Endothelial cell of umbilical vein (primary cell): ENCODE measurements at regions not wholly inside any gene's neighbourhood (a gene's known extent, or its start where the extent isn't known, plus 50 kb on each side); places are given as distances from the start of the nearest gene placed in this dataset.

Experiments
- BruUV-seq: library from RNA; stranded (reverse); fragments of 400-500 nt; replicated peaks from 2 replicates; lab custom pipeline; 2021; lab: Mats Ljungman, UMichigan
- CTCF ChIA-PET: fragments of 300-600, 350-600 bp; sonication (Branson Sonifier 250); formaldehyde crosslinking; loops from one replicate; lab custom pipeline; 2021; ENCODE audit warnings: antibody characterized with exemption, inconsistent platforms; lab: Charles Lee
- POLR2A ChIA-PET: fragments of 300-600, 350-600 bp; sonication (Branson Sonifier 250); formaldehyde crosslinking; loops from one replicate; lab custom pipeline; 2021; ENCODE audit warnings: antibody characterized with exemption, inconsistent platforms; lab: Charles Lee
- DNase-seq: peaks from one replicate; pipeline ENCODE4 v3.0.0-alpha.2; 2011; ENCODE audit warnings: low read depth, low spot score
- FAIRE-seq: peaks from 2 replicates; lab custom pipeline; 2011; peaks lifted over from hg19 to GRCh38; lab: Jason Lieb, UNC
- H2AFZ ChIP-seq: 2 replicates; pipeline ENCODE4 v1.6.0; 2012; ENCODE audit warnings: low read depth, low read length, control low read depth, inconsistent platforms
- H3K27ac ChIP-seq: 2 replicates; pipeline ENCODE4 v1.5.1; 2011; ENCODE audit warnings: low read depth, mild to moderate bottlenecking, control low read depth, low read length, moderate library complexity; ENCODE audit not compliant: insufficient read depth
- H3K27me3 ChIP-seq, 2 experiments: 2 replicates each; pipeline versions ENCODE4 v1.6.0 to v1.6.1; 2011; ENCODE audit warnings: low read length in 2 of 2, mixed read lengths in 1 of 2; ENCODE audit not compliant: control insufficient read depth in 2 of 2, insufficient read depth in 2 of 2
- H3K36me3 ChIP-seq, 2 experiments: 2 replicates in 1 of 2; 3 replicates in 1 of 2; pipeline ENCODE4 v1.5.1; 2011; ENCODE audit warnings: low read length in 2 of 2, mild to moderate bottlenecking in 1 of 2, moderate library complexity in 1 of 2; ENCODE audit not compliant: control insufficient read depth in 2 of 2, insufficient read depth in 2 of 2; ENCODE audit errors: extremely low read depth in 1 of 2
- H3K4me1 ChIP-seq: 3 replicates; pipeline ENCODE4 v1.5.1; 2011; ENCODE audit warnings: mild to moderate bottlenecking, low read length; ENCODE audit not compliant: control insufficient read depth, insufficient read depth; ENCODE audit errors: extremely low read depth
- H3K4me2 ChIP-seq: 2 replicates; pipeline ENCODE4 v1.6.1; 2011; ENCODE audit warnings: low read length, control low read depth, mixed read lengths; ENCODE audit not compliant: insufficient read depth
- H3K4me3 ChIP-seq, 3 experiments: fragments of 200-600 bp in 1 of 3; sonication (generic), shearing (Covaris generic) in 1 of 3; replicated peaks in 1 of 3; 2 replicates each; pipeline ENCODE4 v1.5.1; 2011 to 2016; ENCODE audit warnings: control low read depth in 3 of 3, low read length in 3 of 3, mild to moderate bottlenecking in 2 of 3, inconsistent platforms in 1 of 3, low read depth in 1 of 3, moderate library complexity in 1 of 3; ENCODE audit not compliant: insufficient read depth in 1 of 3
- H3K79me2 ChIP-seq: 2 replicates; pipeline ENCODE4 v1.6.0; 2012; ENCODE audit warnings: low read length, inconsistent platforms; ENCODE audit not compliant: control insufficient read depth, insufficient read depth
- H3K9ac ChIP-seq: replicated peaks from 2 replicates; pipeline ENCODE3; 2011; ENCODE audit warnings: low read length, control low read depth; ENCODE audit not compliant: insufficient read depth; ENCODE audit errors: extremely low read depth
- H3K9me1 ChIP-seq: replicated peaks from 3 replicates; pipeline ENCODE4 v1.6.0; 2011; ENCODE audit warnings: mild to moderate bottlenecking, low read length; ENCODE audit not compliant: control insufficient read depth, insufficient read depth; ENCODE audit errors: extremely low read depth
- H3K9me3 ChIP-seq: replicated peaks from 2 replicates; pipeline ENCODE4 v1.5.1; 2012; ENCODE audit warnings: low read length, inconsistent platforms; ENCODE audit not compliant: control insufficient read depth, insufficient read depth
- H4K20me1 ChIP-seq: replicated peaks from 2 replicates; pipeline ENCODE3; 2011; ENCODE audit warnings: mild to moderate bottlenecking, low read length; ENCODE audit not compliant: control insufficient read depth, insufficient read depth; ENCODE audit errors: extremely low read depth
- CTCF ChIP-seq, 2 donors: IDR thresholded peaks; 1 replicate in 1 of 2; 2 replicates in 1 of 2; pipeline ENCODE4 v1.5.1; 2011; ENCODE audit warnings: low read length in 2 of 2, mild to moderate bottlenecking in 2 of 2, moderate library complexity in 2 of 2, control low read depth in 1 of 2, inconsistent platforms in 1 of 2, low read depth in 1 of 2; ENCODE audit not compliant: insufficient read depth in 1 of 2; ENCODE audit errors: extremely low read depth in 1 of 2
- EZH2 ChIP-seq: IDR thresholded peaks from 2 replicates; pipeline ENCODE4 v1.6.1; 2012; ENCODE audit warnings: borderline replicate concordance, low read depth, mild to moderate bottlenecking, moderate library complexity, low read length, inconsistent platforms; ENCODE audit not compliant: severe bottlenecking
- FOS ChIP-seq: IDR thresholded peaks from 2 replicates; pipeline ENCODE4 v1.6.1; 2011; ENCODE audit warnings: mild to moderate bottlenecking, low read length, moderate library complexity, borderline replicate concordance; ENCODE audit not compliant: insufficient read depth
- GATA2 ChIP-seq: IDR thresholded peaks from 2 replicates; pipeline ENCODE4 v1.7.0; 2011; ENCODE audit warnings: low read depth, mild to moderate bottlenecking, moderate library complexity, mixed read lengths, low read length; ENCODE audit not compliant: insufficient read length, insufficient read depth
- JUN ChIP-seq: IDR thresholded peaks from 2 replicates; pipeline ENCODE4 v1.6.1; 2011; ENCODE audit warnings: borderline replicate concordance, low read depth; ENCODE audit not compliant: insufficient read length, insufficient read depth
- MYC ChIP-seq: IDR thresholded peaks from one replicate; pipeline ENCODE4 v1.6.1; 2011; ENCODE audit warnings: mild to moderate bottlenecking, low read depth, low read length
- POLR2A ChIP-seq: IDR thresholded peaks from 2 replicates; pipeline ENCODE4 v1.6.1; 2012; ENCODE audit warnings: low read depth, mild to moderate bottlenecking, control low read depth, low read length
- POLR2AphosphoS5 ChIP-seq: IDR thresholded peaks from 2 replicates; pipeline ENCODE4 v1.6.1; 2012; ENCODE audit warnings: low read depth, mild to moderate bottlenecking, control low read depth, low read length, moderate library complexity; ENCODE audit not compliant: insufficient read depth
- dilution Hi-C: fragments of 300-500 bp; cut with MboI; formaldehyde crosslinking; loops from one replicate; pipeline ENCODE4 v1.15.0; 2019; ENCODE audit warnings: low sequenced_read_pairs; ENCODE audit not compliant: extremely low pct_ligation_motif_present
- intact Hi-C: fragments of 100-400 bp; cut with micrococcal nuclease; formaldehyde crosslinking; loops from one replicate; pipeline ENCODE4 v1.10.0; 2022
- TF ChIP-seq, protein P1 (sequence below): IDR thresholded peaks from 2 replicates; pipeline ENCODE4 v1.6.1; 2011; ENCODE audit not compliant: insufficient read depth, insufficient read length

GRCh38 chr9:100784755-100785154 lies 206.9 kb downstream of the CAVIN4 start:
- intact Hi-C loops = no loop called here
- no peak for DNase-seq
- dilution Hi-C loops = no loop called here
- no peaks in the 10 kb centered on the region for H3K4me1 ChIP-seq
- H3K36me3 ChIP-seq = no peaks in the 10 kb centered on the region
- H3K4me2 ChIP-seq = no peak overlapping the region
- H3K79me2 ChIP-seq = no peaks in the 10 kb centered on the region
- no peaks in the 10 kb centered on the region for H3K9me1 ChIP-seq
- H3K9ac ChIP-seq = no peak overlapping the region
- CTCF ChIA-PET = no interaction called here
- no peak overlapping the region for H2AFZ ChIP-seq
- H3K4me3 ChIP-seq = no peak overlapping the region
- POLR2A ChIA-PET = no interaction called here
- H3K9me3 ChIP-seq = no peaks in the 10 kb centered on the region
- FAIRE-seq = no peak
- BruUV-seq = no TSS peak
- H4K20me1 ChIP-seq = no peaks in the 10 kb centered on the region
- H3K27ac ChIP-seq = no peak overlapping the region
- no peak for TF ChIP-seq JUN
- TF ChIP-seq, protein P1, sequence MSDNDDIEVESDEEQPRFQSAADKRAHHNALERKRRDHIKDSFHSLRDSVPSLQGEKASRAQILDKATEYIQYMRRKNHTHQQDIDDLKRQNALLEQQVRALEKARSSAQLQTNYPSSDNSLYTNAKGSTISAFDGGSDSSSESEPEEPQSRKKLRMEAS = no peak
- TF ChIP-seq POLR2A = no peak
- no peak for TF ChIP-seq CTCF (IDR thresholded peaks at IDR 0.05; ENCODE audit: extremely low read depth in 1 of 2, insufficient read depth in 1 of 2, low read depth in 1 of 2, low read length in 2 of 2)
- no peak for TF ChIP-seq EZH2
- TF ChIP-seq MYC = no peak
- TF ChIP-seq FOS = no peak
- TF ChIP-seq POLR2AphosphoS5 = no peak
- no peak for TF ChIP-seq GATA2
- H3K27me3 ChIP-seq = no peaks in the 10 kb centered on the region
